HepG2 (cell line): ENCODE measurements at regions not wholly inside any gene's neighbourhood (a gene's known extent, or its start where the extent isn't known, plus 50 kb on each side); places are given as distances from the start of the nearest gene placed in this dataset.
A peak's percentile ranks its signal among the peaks of the same experiment; 100 is the strongest.

Experiments
- ATAC-seq: fragments of 200-7000 bp; cut with Tn5 transposase; 3 replicates; pipeline ENCODE4 v1.9.1; 2020; ENCODE audit warnings: mild to moderate bottlenecking, moderate library complexity
- BruUV-seq: library from RNA; stranded (reverse); fragments of 400-500 nt; replicated peaks from 2 replicates; lab custom pipeline; 2021; lab: Mats Ljungman, UMichigan
- CTCF ChIA-PET: fragments of 300-600 bp; formaldehyde crosslinking; extraction: SDS; loops from one replicate; lab custom pipeline; 2021; ENCODE audit warnings: low total read pairs, inconsistent platforms, low intra/inter-chr PET ratio; lab: Yijun Ruan, JAX
- POLR2A ChIA-PET: fragments of 350-600 bp; sonication (Branson Sonifier 250); formaldehyde crosslinking; loops from one replicate; lab custom pipeline; 2020; ENCODE audit warnings: antibody characterized with exemption, inconsistent platforms; lab: Yijun Ruan, JAX
- DNase-seq: peaks from one replicate; pipeline ENCODE4 v3.0.0-alpha.2; 2015; ENCODE audit warnings: low spot score
- FAIRE-seq: peaks from 3 replicates; lab custom pipeline; 2011; peaks lifted over from hg19 to GRCh38; lab: Jason Lieb, UNC
- H2AFZ ChIP-seq: one replicate; pipeline ENCODE4 v1.6.1; 2011; ENCODE audit warnings: low read length, inconsistent platforms
- H3K27ac ChIP-seq: fragments of 300-600 bp; 3 replicates; pipeline ENCODE4 v1.8.0; 2011; ENCODE audit warnings: mixed run types, mild to moderate bottlenecking, mixed read lengths, low read length, inconsistent platforms; ENCODE audit not compliant: insufficient read depth; ENCODE audit errors: extremely low read length
- H3K27me3 ChIP-seq, 2 experiments: fragments of 200-600 bp in 1 of 2; 2 replicates in 1 of 2; 3 replicates in 1 of 2; pipeline versions ENCODE4 v1.6.0 to v1.8.0; 2011; ENCODE audit warnings: low read length in 2 of 2, mild to moderate bottlenecking in 2 of 2, moderate library complexity in 2 of 2, inconsistent platforms in 1 of 2; ENCODE audit not compliant: insufficient read depth in 2 of 2, control insufficient read depth in 1 of 2
- H3K36me3 ChIP-seq, 2 experiments: fragments of 200-600 bp in 1 of 2; replicated peaks in 1 of 2; 2 replicates in 1 of 2; 3 replicates in 1 of 2; pipeline versions ENCODE4 v1.5.1 to v1.8.0; 2011; ENCODE audit warnings: low read length in 2 of 2, inconsistent platforms in 1 of 2; ENCODE audit not compliant: insufficient read depth in 2 of 2, control insufficient read depth in 1 of 2
- H3K4me1 ChIP-seq: 2 replicates; pipeline ENCODE4 v1.5.1; 2012; ENCODE audit warnings: low read length, inconsistent platforms; ENCODE audit not compliant: insufficient read depth
- H3K4me2 ChIP-seq: 2 replicates; pipeline ENCODE4 v1.6.0; 2011; ENCODE audit warnings: low read depth, low read length, inconsistent platforms
- H3K4me3 ChIP-seq, 3 experiments: fragments of 200-600 bp in 1 of 3; sonication (generic), shearing (Covaris generic) in 1 of 3; replicated peaks in 1 of 3; 2 replicates each; pipeline ENCODE4 v1.5.1; 2011 to 2016; ENCODE audit warnings: low read length in 3 of 3, inconsistent platforms in 2 of 3, low read depth in 2 of 3, mild to moderate bottlenecking in 2 of 3, control low read depth in 1 of 3, mixed read lengths in 1 of 3; ENCODE audit not compliant: insufficient read depth in 1 of 3
- H3K79me2 ChIP-seq: one replicate; pipeline ENCODE4 v1.6.1; 2011; ENCODE audit warnings: low read length, inconsistent platforms; ENCODE audit not compliant: insufficient read depth
- H3K9ac ChIP-seq: 2 replicates; pipeline ENCODE4 v1.6.0; 2011; ENCODE audit warnings: mild to moderate bottlenecking, low read depth, low read length, inconsistent platforms; ENCODE audit not compliant: insufficient read depth
- H3K9me3 ChIP-seq: 2 replicates; pipeline ENCODE4 v1.5.1; 2012; ENCODE audit warnings: mild to moderate bottlenecking, low read length
- H4K20me1 ChIP-seq: 2 replicates; pipeline ENCODE4 v1.6.0; 2011; ENCODE audit warnings: inconsistent platforms, mild to moderate bottlenecking, low read length, moderate library complexity; ENCODE audit not compliant: insufficient read depth
- CBFB ChIP-seq: sonication (generic); formaldehyde crosslinking; IDR thresholded peaks from 2 replicates; pipeline ENCODE4 v1.4.0; 2020; ENCODE audit warnings: missing genetic modification reagents
- CC2D1A ChIP-seq: sonication (generic); formaldehyde crosslinking; IDR thresholded peaks from 2 replicates; pipeline ENCODE4 v1.8.1; 2023; ENCODE audit warnings: mild to moderate bottlenecking, missing genetic modification reagents
- DNMT3B ChIP-seq: conservative IDR thresholded peaks from 2 replicates; pipeline ENCODE4 v1.6.1; 2016; ENCODE audit warnings: missing biosample characterization, control low read depth
- ETV6 ChIP-seq: sonication (generic); formaldehyde crosslinking; conservative IDR thresholded peaks from 2 replicates; pipeline ENCODE4 v1.4.0; 2020; ENCODE audit warnings: missing genetic modification reagents
- HNF4A ChIP-seq: sonication (generic); formaldehyde crosslinking; IDR thresholded peaks from 2 replicates; pipeline ENCODE4 v1.4.0; 2020; ENCODE audit warnings: missing genetic modification reagents
- LCORL ChIP-seq, 2 experiments: fragments of 450-650 bp in 1 of 2; sonication (generic) in 1 of 2; formaldehyde crosslinking in 1 of 2; IDR thresholded peaks; 2 replicates each; pipeline versions ENCODE4 v1.5.0 to v1.6.1; 2017 to 2020; ENCODE audit warnings: antibody characterized with exemption in 1 of 2, missing genetic modification reagents in 1 of 2
- NR2F6 ChIP-seq, 2 experiments: IDR thresholded peaks; 2 replicates each; pipeline ENCODE4 v1.6.1; 2016; ENCODE audit warnings: antibody characterized with exemption in 1 of 2, mild to moderate bottlenecking in 1 of 2
- POGZ ChIP-seq: sonication (generic); formaldehyde crosslinking; IDR thresholded peaks from 2 replicates; pipeline ENCODE4 v1.4.0; 2020; ENCODE audit warnings: mild to moderate bottlenecking, missing genetic modification reagents
- RARA ChIP-seq: IDR thresholded peaks from 2 replicates; pipeline ENCODE4 v1.6.1; 2016; ENCODE audit warnings: missing genetic modification reagents, missing compliant biosample characterization
- SYNCRIP ChIP-seq: fragments of 200-400 bp; formaldehyde crosslinking; IDR thresholded peaks from 2 replicates; pipeline ENCODE4 v1.6.1; 2018; ENCODE audit warnings: mild to moderate bottlenecking, low read depth, low read length; ENCODE audit not compliant: insufficient read depth
- TCF7 ChIP-seq: sonication (generic); IDR thresholded peaks from 2 replicates; pipeline ENCODE4 v1.6.1; 2016; ENCODE audit warnings: antibody characterized with exemption, low read depth
- TGIF2 ChIP-seq: IDR thresholded peaks from 2 replicates; pipeline ENCODE4 v1.6.1; 2016; ENCODE audit warnings: control low read depth, missing compliant biosample characterization
- ZEB1 ChIP-seq: IDR thresholded peaks from 2 replicates; pipeline ENCODE4 v1.6.1; 2012; ENCODE audit warnings: mild to moderate bottlenecking, low read depth, inconsistent platforms; ENCODE audit not compliant: insufficient replicate concordance
- ZFAT ChIP-seq: sonication (generic); formaldehyde crosslinking; conservative IDR thresholded peaks from 2 replicates; pipeline ENCODE4 v1.8.1; 2023; ENCODE audit warnings: missing genetic modification reagents, inconsistent platforms
- ZKSCAN5 ChIP-seq: sonication (generic); formaldehyde crosslinking; IDR thresholded peaks from 2 replicates; pipeline ENCODE4 v1.5.1; 2020; ENCODE audit warnings: mild to moderate bottlenecking, missing genetic modification reagents
- ZNF513 ChIP-seq: sonication (generic); formaldehyde crosslinking; conservative IDR thresholded peaks from 2 replicates; pipeline ENCODE4 v1.5.0; 2020; ENCODE audit warnings: missing genetic modification reagents
- ZNF589 ChIP-seq: sonication (generic); formaldehyde crosslinking; conservative IDR thresholded peaks from 2 replicates; pipeline ENCODE4 v1.8.0; 2022; ENCODE audit warnings: mild to moderate bottlenecking, moderate library complexity, missing genetic modification reagents
- ZNF770 ChIP-seq: sonication (generic); formaldehyde crosslinking; IDR thresholded peaks from 2 replicates; pipeline ENCODE4 v1.5.0; 2020; ENCODE audit warnings: mild to moderate bottlenecking, missing genetic modification reagents
- ZNF790 ChIP-seq: sonication (generic); formaldehyde crosslinking; IDR thresholded peaks from 2 replicates; pipeline ENCODE4 v1.8.0; 2022; ENCODE audit warnings: missing genetic modification reagents, mild to moderate bottlenecking, borderline replicate concordance
- ZNF83 ChIP-seq: sonication (generic); formaldehyde crosslinking; IDR thresholded peaks from 2 replicates; pipeline ENCODE4 v1.4.0; 2020; ENCODE audit warnings: missing genetic modification reagents, mild to moderate bottlenecking, borderline replicate concordance
- WGBS: methylation state at CpG from one replicate; pipeline ENCODE4 v1.1.6; 2017; ENCODE audit warnings: low lambda C conversion rate; 5-methylcytosine and 5-hydroxymethylcytosine counted together
- in situ Hi-C: cut with HindIII; loops from 2 replicates; pipeline ENCODE4 v1.10.0; 2017; ENCODE audit warnings: low pct_unique_long_range_greater_than_20kb; ENCODE audit not compliant: extremely low pct_ligation_motif_present
- intact Hi-C: fragments of 100-400 bp; cut with micrococcal nuclease; formaldehyde crosslinking; loops from one replicate; pipeline ENCODE4 v1.10.0; 2022; ENCODE audit not compliant: unreplicated experiment
- TF ChIP-seq, protein P1 (sequence below): sonication (generic); formaldehyde crosslinking; conservative IDR thresholded peaks from 2 replicates; pipeline ENCODE4 v1.8.0; 2022; ENCODE audit warnings: mild to moderate bottlenecking, moderate library complexity, missing genetic modification reagents

GRCh38 chr3:188055388-188055787 lies 98.6 kb upstream of the LPP start:
- Histone ChIP-seq H3K79me2 (no peaks in the 10 kb centered on the region), H2AFZ (no peak overlapping the region), H3K27ac (no peak overlapping the region), H3K4me2 (no peak overlapping the region), H3K9ac (no peak overlapping the region), H3K36me3 (no peaks in the 10 kb centered on the region), H3K9me3 (no peaks in the 10 kb centered on the region), H3K27me3 (no peaks in the 10 kb centered on the region), H3K4me1 (peaks cover 82% of the 10 kb centered on the region), H3K4me3 (no peak overlapping the region), H4K20me1 (no peaks in the 10 kb centered on the region)
- POLR2A ChIA-PET = no interaction called here
- intact Hi-C loops = no loop called here
- no TSS peak for BruUV-seq
- DNase-seq (no peak), FAIRE-seq (no peak), ATAC-seq (no peak)
- CTCF ChIA-PET = no interaction called here
- WGBS = 69% methylated on average over 6 of the region's 6 CpGs
- in situ Hi-C loops = no loop called here
- TF ChIP-seq ZKSCAN5 (no peak), ZNF790 (CRISPR knock-in tag) (no peak), CBFB (CRISPR knock-in tag) (no peak), POGZ (CRISPR knock-in tag) (0 out of 2 replicates have a peak, but pooled peaks have one; percentile 14), TCF7 (peak; percentile 47), LCORL (IDR thresholded peaks at IDR 0.05) (no peak), LCORL (CRISPR knock-in tag; IDR thresholded peaks at IDR 0.05) (no peak), CC2D1A (CRISPR knock-in tag) (no peak), ETV6 (no peak), NR2F6 (IDR thresholded peaks at IDR 0.05) (peak; percentile 38; the same call in 1 of the 2 replicates), NR2F6 (CRISPR knock-in tag; IDR thresholded peaks at IDR 0.05) (no peak), ZNF513 (no peak), ZNF770 (no peak), TGIF2 (CRISPR knock-in tag) (no peak), ZEB1 (no peak), RARA (CRISPR knock-in tag) (0 out of 2 replicates have a peak, but pooled peaks have one; percentile 8), ZNF83 (CRISPR knock-in tag) (no peak), ZFAT (CRISPR knock-in tag) (no peak), SYNCRIP (no peak), DNMT3B (no peak), ZNF589 (CRISPR knock-in tag) (no peak), HNF4A (CRISPR knock-in tag) (peak; percentile 46; the same call in 1 of the 2 replicates)
- TF ChIP-seq, protein P1, sequence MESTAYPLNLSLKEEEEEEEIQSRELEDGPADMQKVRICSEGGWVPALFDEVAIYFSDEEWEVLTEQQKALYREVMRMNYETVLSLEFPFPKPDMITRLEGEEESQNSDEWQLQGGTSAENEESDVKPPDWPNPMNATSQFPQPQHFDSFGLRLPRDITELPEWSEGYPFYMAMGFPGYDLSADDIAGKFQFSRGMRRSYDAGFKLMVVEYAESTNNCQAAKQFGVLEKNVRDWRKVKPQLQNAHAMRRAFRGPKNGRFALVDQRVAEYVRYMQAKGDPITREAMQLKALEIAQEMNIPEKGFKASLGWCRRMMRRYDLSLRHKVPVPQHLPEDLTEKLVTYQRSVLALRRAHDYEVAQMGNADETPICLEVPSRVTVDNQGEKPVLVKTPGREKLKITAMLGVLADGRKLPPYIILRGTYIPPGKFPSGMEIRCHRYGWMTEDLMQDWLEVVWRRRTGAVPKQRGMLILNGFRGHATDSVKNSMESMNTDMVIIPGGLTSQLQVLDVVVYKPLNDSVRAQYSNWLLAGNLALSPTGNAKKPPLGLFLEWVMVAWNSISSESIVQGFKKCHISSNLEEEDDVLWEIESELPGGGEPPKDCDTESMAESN (CRISPR knock-in tag) = no peak
